OCI-LY1 (cell line): ENCODE measurements at regions not wholly inside any gene's neighbourhood (a gene's known extent, or its start where the extent isn't known, plus 50 kb on each side); places are given as distances from the start of the nearest gene placed in this dataset.

Experiments used
- H2AFZ ChIP-seq: fragments of 200-600 bp; sonication (generic), shearing (Covaris generic); 2 replicates; pipeline ENCODE4 v1.6.0; 2014; ENCODE audit warnings: antibody characterized with exemption, mild to moderate bottlenecking, low read length
- H3F3A ChIP-seq: fragments of 200-600 bp; sonication (generic), shearing (Covaris generic); 2 replicates; pipeline ENCODE4 v1.6.0; 2014; ENCODE audit warnings: mild to moderate bottlenecking, antibody characterized with exemption, low read length, moderate library complexity; ENCODE audit not compliant: insufficient read depth
- H3K27ac ChIP-seq: fragments of 200-600 bp; sonication (generic); 2 replicates; pipeline ENCODE4 v1.5.1; 2014; ENCODE audit warnings: low read length, mixed run types, mild to moderate bottlenecking, low read depth; ENCODE audit not compliant: poor library complexity, severe bottlenecking
- H3K27me3 ChIP-seq: fragments of 200-600 bp; sonication (generic); 2 replicates; pipeline ENCODE4 v1.6.0; 2014; ENCODE audit warnings: antibody characterized with exemption, mild to moderate bottlenecking, low read length, moderate library complexity; ENCODE audit not compliant: insufficient read depth
- H3K36me3 ChIP-seq: fragments of 200-600 bp; sonication (generic); 2 replicates; pipeline ENCODE4 v1.6.1; 2014; ENCODE audit warnings: mild to moderate bottlenecking, antibody characterized with exemption, low read length, moderate library complexity, mixed read lengths; ENCODE audit not compliant: insufficient read depth
- H3K4me1 ChIP-seq: fragments of 200-600 bp; sonication (generic); 2 replicates; pipeline ENCODE4 v1.5.1; 2014; ENCODE audit warnings: mild to moderate bottlenecking, low read length, moderate library complexity; ENCODE audit not compliant: insufficient read depth, severe bottlenecking
- H3K4me2 ChIP-seq: fragments of 200-600 bp; sonication (generic), shearing (Covaris generic); 2 replicates; pipeline ENCODE4 v1.6.1; 2014; ENCODE audit warnings: low read length
- H3K4me3 ChIP-seq: fragments of 200-600 bp; sonication (generic); 2 replicates; pipeline ENCODE4 v1.5.1; 2014; ENCODE audit warnings: low read length, low read depth, mild to moderate bottlenecking, mixed read lengths; ENCODE audit not compliant: poor library complexity, severe bottlenecking
- H3K79me2 ChIP-seq: fragments of 200-600 bp; shearing (Covaris generic); 2 replicates; pipeline ENCODE4 v1.6.1; 2016; ENCODE audit warnings: mixed run types, low read length, mixed read lengths; ENCODE audit not compliant: insufficient read depth
- H3K9ac ChIP-seq: fragments of 200-600 bp; sonication (generic), shearing (Covaris generic); 2 replicates; pipeline ENCODE4 v1.6.1; 2014; ENCODE audit warnings: mild to moderate bottlenecking, low read length, mixed read lengths
- H3K9me2 ChIP-seq: fragments of 200-600 bp; sonication (generic), shearing (Covaris generic); 2 replicates; pipeline ENCODE4 v1.6.1; 2014; ENCODE audit warnings: low read depth, mild to moderate bottlenecking, low read length, mixed read lengths
- H3K9me3 ChIP-seq: fragments of 200-600 bp; shearing (Covaris generic); 2 replicates; pipeline ENCODE4 v1.6.1; 2014; ENCODE audit warnings: low read length, mixed read lengths
- H4K20me1 ChIP-seq: fragments of 200-600 bp; sonication (generic), shearing (Covaris generic); 2 replicates; pipeline ENCODE4 v1.6.0; 2016; ENCODE audit warnings: mild to moderate bottlenecking, low read length; ENCODE audit not compliant: insufficient read depth
- EZH2 ChIP-seq: fragments of 200-600 bp; sonication (generic), shearing (Covaris generic); IDR thresholded peaks from 2 replicates; pipeline ENCODE4 v1.8.0; 2017; ENCODE audit warnings: borderline replicate concordance, mixed run types, mild to moderate bottlenecking, antibody characterized with exemption, low read length, moderate library complexity, mixed read lengths
- TF ChIP-seq, protein P1 (sequence below): fragments of 200-600 bp; sonication (generic), shearing (Covaris generic); IDR thresholded peaks from 2 replicates; pipeline ENCODE4 v1.5.1; 2017; ENCODE audit warnings: mild to moderate bottlenecking, antibody characterized with exemption, low read length, moderate library complexity, mixed read lengths

DNA sequence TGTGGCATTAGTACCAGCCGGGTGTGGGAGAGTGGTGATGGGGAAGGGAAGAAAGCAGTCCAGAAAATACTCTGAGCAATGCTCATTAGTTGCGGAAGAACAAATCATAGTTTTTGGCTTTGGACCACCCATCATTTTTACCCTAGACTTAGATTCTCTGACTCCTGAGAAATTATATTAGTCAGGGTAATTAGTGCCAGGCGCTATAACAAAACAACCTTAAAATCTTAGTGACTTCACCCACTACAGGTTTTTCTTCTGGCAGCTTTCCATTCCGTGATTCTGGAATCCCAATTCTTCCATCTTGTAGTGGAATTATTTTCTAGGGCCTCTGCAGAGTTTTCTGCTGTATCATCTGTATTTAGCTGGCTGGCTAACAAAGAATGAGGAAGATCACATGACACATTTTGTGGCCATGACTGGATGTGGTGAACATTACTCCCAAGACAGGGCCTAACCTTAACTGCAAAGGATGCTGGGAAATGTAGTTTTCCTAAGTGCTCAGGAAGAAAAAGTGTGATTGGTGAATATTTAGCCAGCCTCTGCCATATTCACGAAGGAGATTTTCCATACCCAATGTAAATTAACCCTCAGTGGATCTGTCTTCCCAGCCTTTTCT, 373.0 kb upstream of the MEF2C start:
- Histone ChIP-seq H4K20me1 (no peaks in the 10 kb centered on the region), H3K79me2 (no peaks in the 10 kb centered on the region), H3K36me3 (no peaks in the 10 kb centered on the region), H3K4me3 (no peak overlapping the region), H3F3A (no peaks in the 10 kb centered on the region), H3K9ac (no peak overlapping the region), H3K4me2 (no peak overlapping the region), H3K4me1 (peaks cover 14% of the 10 kb centered on the region), H3K27ac (no peak overlapping the region), H3K27me3 (no peaks in the 10 kb centered on the region), H2AFZ (no peak overlapping the region), H3K9me2 (no peaks in the 10 kb centered on the region), H3K9me3 (no peaks in the 10 kb centered on the region)
- TF ChIP-seq, protein P1, sequence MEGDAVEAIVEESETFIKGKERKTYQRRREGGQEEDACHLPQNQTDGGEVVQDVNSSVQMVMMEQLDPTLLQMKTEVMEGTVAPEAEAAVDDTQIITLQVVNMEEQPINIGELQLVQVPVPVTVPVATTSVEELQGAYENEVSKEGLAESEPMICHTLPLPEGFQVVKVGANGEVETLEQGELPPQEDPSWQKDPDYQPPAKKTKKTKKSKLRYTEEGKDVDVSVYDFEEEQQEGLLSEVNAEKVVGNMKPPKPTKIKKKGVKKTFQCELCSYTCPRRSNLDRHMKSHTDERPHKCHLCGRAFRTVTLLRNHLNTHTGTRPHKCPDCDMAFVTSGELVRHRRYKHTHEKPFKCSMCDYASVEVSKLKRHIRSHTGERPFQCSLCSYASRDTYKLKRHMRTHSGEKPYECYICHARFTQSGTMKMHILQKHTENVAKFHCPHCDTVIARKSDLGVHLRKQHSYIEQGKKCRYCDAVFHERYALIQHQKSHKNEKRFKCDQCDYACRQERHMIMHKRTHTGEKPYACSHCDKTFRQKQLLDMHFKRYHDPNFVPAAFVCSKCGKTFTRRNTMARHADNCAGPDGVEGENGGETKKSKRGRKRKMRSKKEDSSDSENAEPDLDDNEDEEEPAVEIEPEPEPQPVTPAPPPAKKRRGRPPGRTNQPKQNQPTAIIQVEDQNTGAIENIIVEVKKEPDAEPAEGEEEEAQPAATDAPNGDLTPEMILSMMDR = no peak
- TF ChIP-seq EZH2 = no peak

DNA sequence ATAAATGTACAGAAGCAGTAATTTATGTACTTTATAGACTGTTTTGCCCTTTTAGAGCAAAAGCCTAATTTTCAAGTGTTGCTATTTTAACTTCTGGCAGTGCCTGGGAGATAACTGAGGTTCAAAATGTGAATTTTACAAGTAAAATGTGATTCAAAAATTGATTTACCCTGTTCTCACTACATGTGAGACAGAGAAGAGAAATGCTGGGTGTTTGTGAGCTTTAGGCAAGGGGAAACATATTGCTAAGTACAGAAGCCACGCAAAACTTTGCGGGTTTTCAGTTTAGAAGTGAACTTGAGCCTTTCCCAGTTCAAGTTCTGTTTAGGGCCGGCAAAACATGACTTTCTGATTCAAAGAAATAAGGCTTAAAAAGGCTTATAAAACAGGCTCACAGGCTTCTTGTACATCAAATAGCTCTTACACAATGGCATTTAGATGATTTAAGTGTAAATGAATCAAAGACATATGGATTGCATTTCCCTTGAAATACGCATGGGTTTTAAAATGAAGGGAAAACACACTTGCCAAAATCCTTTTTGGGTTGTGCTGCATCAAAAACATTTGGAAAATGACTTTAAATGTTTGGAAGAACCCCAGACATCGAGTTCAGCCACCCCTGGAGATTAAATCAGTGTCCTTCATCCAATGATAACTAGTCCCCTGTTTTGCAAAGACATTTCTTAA, 370.8 kb upstream of the MEF2C start:
- no peaks in the 10 kb centered on the region for H4K20me1 ChIP-seq
- no peak for TF ChIP-seq EZH2
- TF ChIP-seq, protein P1 = no peak
- no peaks in the 10 kb centered on the region for H3K36me3 ChIP-seq
- no peaks in the 10 kb centered on the region for H3K9me3 ChIP-seq
- H3K9ac ChIP-seq = no peak overlapping the region
- no peaks in the 10 kb centered on the region for H3F3A ChIP-seq
- H3K9me2 ChIP-seq = no peaks in the 10 kb centered on the region
- no peaks in the 10 kb centered on the region for H3K27me3 ChIP-seq
- H2AFZ ChIP-seq = no peak overlapping the region
- H3K4me1 ChIP-seq = peaks cover 2% of the 10 kb centered on the region
- H3K4me3 ChIP-seq = no peak overlapping the region
- H3K4me2 ChIP-seq = no peak overlapping the region
- no peaks in the 10 kb centered on the region for H3K79me2 ChIP-seq
- H3K27ac ChIP-seq = no peak overlapping the region

DNA sequence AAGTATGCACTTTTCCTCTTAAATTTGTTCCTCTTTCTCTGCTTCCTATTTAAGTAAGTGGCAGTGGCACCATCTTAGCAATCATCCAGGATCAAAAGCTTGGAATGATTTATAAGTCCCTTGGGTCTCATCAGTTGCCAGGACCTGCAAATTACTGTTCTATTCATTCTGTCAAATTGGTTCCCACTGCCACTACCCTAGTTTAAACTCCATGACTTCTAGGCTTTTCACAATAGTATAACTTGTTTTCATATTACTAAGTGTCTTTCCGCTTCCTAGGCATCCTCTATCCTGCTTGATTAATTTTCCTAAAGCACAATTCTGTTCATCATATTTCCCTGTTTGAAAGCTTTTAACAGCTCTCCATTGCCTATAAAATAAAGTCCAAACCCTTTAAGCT, 363.9 kb upstream of the MEF2C start:
- H3K36me3 ChIP-seq = no peaks in the 10 kb centered on the region
- no peaks in the 10 kb centered on the region for H3K9me2 ChIP-seq
- H3K4me1 ChIP-seq = no peaks in the 10 kb centered on the region
- H3K27ac ChIP-seq = no peak overlapping the region
- no peak overlapping the region for H3K9ac ChIP-seq
- TF ChIP-seq, protein P1 = no peak
- no peak for TF ChIP-seq EZH2
- no peak overlapping the region for H3K4me2 ChIP-seq
- no peaks in the 10 kb centered on the region for H3F3A ChIP-seq
- no peaks in the 10 kb centered on the region for H3K79me2 ChIP-seq
- no peak overlapping the region for H3K4me3 ChIP-seq
- no peaks in the 10 kb centered on the region for H4K20me1 ChIP-seq
- no peaks in the 10 kb centered on the region for H3K27me3 ChIP-seq
- no peaks in the 10 kb centered on the region for H3K9me3 ChIP-seq
- no peak overlapping the region for H2AFZ ChIP-seq
